ENCODE measurements at regions not wholly inside any gene's neighbourhood (a gene's known extent, or its start where the extent isn't known, plus 50 kb on each side); places are given as distances from the start of the nearest gene placed in this dataset.

DNA sequence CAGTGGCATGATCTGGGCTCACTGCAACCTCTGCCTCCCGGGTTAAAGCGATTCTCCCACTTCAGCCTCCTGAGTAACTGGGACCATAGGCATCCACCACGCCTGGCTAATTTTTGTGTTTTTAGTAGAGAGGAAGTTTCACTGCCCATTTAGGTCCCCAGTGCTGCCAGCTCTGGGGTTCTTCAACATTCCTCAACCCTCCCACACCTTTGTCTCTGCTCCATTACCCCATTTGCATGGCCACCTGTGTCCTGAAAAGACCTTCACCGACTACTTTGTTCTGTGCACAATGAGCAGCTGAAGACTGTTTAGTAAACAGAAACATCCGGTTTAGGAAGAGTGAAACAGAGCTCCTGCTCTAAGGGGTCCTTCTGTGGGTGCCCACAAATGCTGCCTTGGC lies 92.0 kb downstream of the FAM43A start:
- no peak for DNase-seq
- in situ Hi-C loops (cut with HindIII; ENCODE audit: low pct_ligation_motif_present, low sequenced_read_pairs) = no loop called here
- no peaks in the 10 kb centered on the region for H3K27me3 ChIP-seq (replicated peaks)

DNA sequence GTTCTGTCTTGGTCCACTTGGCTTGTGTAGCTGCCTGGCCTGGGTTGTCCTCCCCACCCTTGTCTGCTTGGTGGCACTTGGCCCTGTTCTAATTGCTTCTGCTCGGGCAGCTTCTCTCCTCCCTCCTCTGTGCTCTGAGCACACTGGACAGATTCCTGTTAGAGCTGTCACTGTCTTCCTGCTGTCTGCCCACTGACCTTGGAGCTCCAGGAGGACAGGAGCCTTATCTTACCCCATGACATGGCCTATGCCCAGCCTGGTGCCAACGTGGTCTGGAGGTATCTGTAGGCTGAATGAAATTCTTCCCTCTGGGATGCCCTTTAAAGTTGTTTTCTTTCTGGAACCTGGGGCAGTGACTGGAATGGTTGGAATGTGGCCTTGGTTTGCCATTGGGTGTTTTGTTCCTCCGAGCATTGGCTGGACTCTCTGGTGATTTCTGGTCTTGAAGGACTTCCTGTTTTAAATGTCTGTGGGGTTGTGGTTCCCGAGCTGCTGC lies 94.1 kb downstream of the FAM43A start:
- in situ Hi-C loops (cut with HindIII; ENCODE audit: low pct_ligation_motif_present, low sequenced_read_pairs) = no loop called here
- Histone ChIP-seq H3K27me3 (replicated peaks) (no peaks in the 10 kb centered on the region), H3K4me3 (ENCODE audit: low read depth, low read length) (no peak overlapping the region), H3K36me3 (replicated peaks) (no peaks in the 10 kb centered on the region), H3K27ac (no peak overlapping the region)
- peak; percentile 16 for DNase-seq
- TF ChIP-seq, protein P1, sequence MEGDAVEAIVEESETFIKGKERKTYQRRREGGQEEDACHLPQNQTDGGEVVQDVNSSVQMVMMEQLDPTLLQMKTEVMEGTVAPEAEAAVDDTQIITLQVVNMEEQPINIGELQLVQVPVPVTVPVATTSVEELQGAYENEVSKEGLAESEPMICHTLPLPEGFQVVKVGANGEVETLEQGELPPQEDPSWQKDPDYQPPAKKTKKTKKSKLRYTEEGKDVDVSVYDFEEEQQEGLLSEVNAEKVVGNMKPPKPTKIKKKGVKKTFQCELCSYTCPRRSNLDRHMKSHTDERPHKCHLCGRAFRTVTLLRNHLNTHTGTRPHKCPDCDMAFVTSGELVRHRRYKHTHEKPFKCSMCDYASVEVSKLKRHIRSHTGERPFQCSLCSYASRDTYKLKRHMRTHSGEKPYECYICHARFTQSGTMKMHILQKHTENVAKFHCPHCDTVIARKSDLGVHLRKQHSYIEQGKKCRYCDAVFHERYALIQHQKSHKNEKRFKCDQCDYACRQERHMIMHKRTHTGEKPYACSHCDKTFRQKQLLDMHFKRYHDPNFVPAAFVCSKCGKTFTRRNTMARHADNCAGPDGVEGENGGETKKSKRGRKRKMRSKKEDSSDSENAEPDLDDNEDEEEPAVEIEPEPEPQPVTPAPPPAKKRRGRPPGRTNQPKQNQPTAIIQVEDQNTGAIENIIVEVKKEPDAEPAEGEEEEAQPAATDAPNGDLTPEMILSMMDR (IDR thresholded peaks at IDR 0.05; ENCODE audit: low read depth, low read length, missing control alignments) = no peak

More for the DNA sequence above, 92.0 kb downstream of the FAM43A start:
- Histone ChIP-seq H3K36me3 (replicated peaks) (no peaks in the 10 kb centered on the region), H3K4me3 (ENCODE audit: low read depth, low read length) (no peak overlapping the region), H3K27ac (no peak overlapping the region)
- TF ChIP-seq, protein P1 (IDR thresholded peaks at IDR 0.05; ENCODE audit: low read depth, low read length, missing control alignments) = no peak

DNA sequence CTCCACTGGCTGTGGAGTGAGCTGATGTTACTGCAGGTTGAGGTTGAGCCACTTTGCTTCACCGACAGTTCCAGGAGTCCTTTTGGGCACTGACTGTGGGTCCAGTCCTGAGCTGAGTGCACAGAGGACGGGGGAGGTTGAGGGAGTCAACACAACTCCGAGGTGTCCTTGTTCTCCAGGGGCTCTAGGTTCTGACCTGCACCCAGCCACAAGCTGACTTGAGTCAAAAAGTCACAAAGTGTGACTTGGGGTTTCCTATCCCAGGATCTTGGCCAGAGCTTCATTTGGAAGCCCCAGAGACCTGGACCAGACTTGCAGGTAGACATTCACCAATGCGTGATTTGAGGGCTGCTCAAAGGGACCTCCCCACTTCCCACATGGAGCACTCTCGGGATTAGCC lies 95.0 kb downstream of the FAM43A start:
- no peak overlapping the region for H3K27ac ChIP-seq
- no peak for DNase-seq
- TF ChIP-seq, protein P1 (IDR thresholded peaks at IDR 0.05; ENCODE audit: low read depth, low read length, missing control alignments) = no peak
- H3K4me3 ChIP-seq (ENCODE audit: low read depth, low read length) = no peak overlapping the region
- no peaks in the 10 kb centered on the region for H3K27me3 ChIP-seq (replicated peaks)
- in situ Hi-C loops (cut with HindIII; ENCODE audit: low pct_ligation_motif_present, low sequenced_read_pairs) = no loop called here
- no peaks in the 10 kb centered on the region for H3K36me3 ChIP-seq (replicated peaks)

DNA sequence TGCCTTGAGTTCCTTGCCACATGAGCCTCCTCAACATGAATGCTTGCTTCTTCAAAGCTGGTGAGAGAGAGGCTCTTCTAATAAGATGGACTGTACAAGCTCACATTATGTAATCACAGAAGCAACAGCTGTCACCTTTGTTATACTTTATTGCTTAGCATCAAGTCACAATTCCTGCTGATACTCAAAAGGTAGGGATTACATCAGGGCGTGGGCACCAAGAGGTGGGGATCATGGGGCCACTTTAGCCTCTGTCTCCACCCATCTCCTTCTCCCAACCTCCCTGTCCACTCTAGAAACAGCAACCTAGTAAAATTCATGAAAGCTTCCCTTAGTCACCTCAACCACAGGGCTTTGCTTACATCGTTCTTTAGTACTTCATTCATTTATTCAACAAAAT lies 95.9 kb downstream of the FAM43A start:
- TF ChIP-seq, protein P1 (IDR thresholded peaks at IDR 0.05; ENCODE audit: low read depth, low read length, missing control alignments) = no peak
- Histone ChIP-seq H3K36me3 (replicated peaks) (no peaks in the 10 kb centered on the region), H3K27ac (no peak overlapping the region), H3K27me3 (replicated peaks) (no peaks in the 10 kb centered on the region), H3K4me3 (ENCODE audit: low read depth, low read length) (no peak overlapping the region)
- in situ Hi-C loops (cut with HindIII; ENCODE audit: low pct_ligation_motif_present, low sequenced_read_pairs) = no loop called here
- DNase-seq = no peak

DNA sequence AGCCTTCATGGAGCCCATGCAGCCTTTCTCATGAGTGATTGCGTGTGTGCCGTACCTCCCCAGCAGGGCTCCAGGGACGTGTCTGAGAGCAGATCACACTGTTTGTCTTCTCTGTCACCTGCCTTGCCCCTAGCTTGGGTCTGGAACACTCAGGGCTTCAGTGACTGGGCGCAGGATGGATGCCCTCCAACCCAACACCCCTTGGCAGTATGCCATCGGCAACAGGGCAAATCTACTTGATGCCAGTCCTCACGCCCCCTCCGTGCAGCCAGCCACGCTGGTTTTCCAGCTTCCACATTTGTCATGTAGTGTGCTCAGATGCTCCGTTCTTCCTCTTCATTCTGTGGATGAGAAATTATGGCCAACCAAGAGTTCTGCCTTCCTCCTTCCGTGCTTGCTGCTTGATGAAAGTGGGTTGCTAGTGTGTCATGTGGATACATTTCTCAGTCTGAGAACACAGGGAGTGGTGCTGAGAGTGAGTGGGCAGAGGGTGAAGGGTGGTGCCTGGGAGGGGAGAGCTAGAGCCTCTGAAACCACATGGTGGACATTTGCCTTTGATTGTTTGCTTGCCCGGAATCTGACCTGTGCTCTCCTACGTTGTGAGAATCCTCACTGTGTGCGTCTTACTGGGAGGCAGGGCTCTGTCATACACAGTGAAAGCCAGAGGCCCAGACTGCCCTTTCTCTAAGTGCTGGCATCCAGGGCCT lies 97.2 kb downstream of the FAM43A start:
- no peak overlapping the region for H3K4me3 ChIP-seq (ENCODE audit: low read depth, low read length)
- DNase-seq = peak; percentile 92
- peak overlapping the region; percentile 75 for H3K27ac ChIP-seq
- TF ChIP-seq, protein P1 (IDR thresholded peaks at IDR 0.05; ENCODE audit: low read depth, low read length, missing control alignments) = no peak
- in situ Hi-C loops (cut with HindIII; ENCODE audit: low pct_ligation_motif_present, low sequenced_read_pairs) = no loop called here
- H3K27me3 ChIP-seq (replicated peaks) = no peaks in the 10 kb centered on the region
- no peaks in the 10 kb centered on the region for H3K36me3 ChIP-seq (replicated peaks)

DNA sequence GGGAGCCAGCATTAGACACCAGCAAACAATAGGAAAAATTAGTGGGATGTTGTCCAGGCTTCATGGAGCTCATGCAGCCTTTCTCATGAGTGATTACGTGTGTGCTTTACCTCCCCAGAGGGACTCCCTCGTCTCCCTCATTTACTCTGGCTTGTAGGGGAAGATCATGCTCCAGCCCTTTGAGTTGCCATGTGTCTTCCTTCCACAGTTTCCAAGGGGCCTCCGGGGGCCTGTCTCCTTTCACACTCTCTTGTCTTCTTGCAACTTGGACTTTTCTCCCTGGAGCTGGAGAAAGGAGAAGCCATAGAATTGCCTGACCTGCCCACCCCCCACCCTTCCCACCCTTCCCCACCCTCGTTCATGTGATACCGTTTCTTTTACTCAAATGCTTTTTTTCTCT lies 98.7 kb downstream of the FAM43A start:
- no peaks in the 10 kb centered on the region for H3K27me3 ChIP-seq (replicated peaks)
- no peak overlapping the region for H3K27ac ChIP-seq
- H3K36me3 ChIP-seq (replicated peaks) = no peaks in the 10 kb centered on the region
- no peak for DNase-seq
- in situ Hi-C loops (cut with HindIII; ENCODE audit: low pct_ligation_motif_present, low sequenced_read_pairs) = no loop called here
- no peak overlapping the region for H3K4me3 ChIP-seq (ENCODE audit: low read depth, low read length)
- TF ChIP-seq, protein P1 (IDR thresholded peaks at IDR 0.05; ENCODE audit: low read depth, low read length, missing control alignments) = no peak
